ENCODE measurements at regions not wholly inside any gene's neighbourhood (a gene's known extent, or its start where the extent isn't known, plus 50 kb on each side); places are given as distances from the start of the nearest gene placed in this dataset.

DNA sequence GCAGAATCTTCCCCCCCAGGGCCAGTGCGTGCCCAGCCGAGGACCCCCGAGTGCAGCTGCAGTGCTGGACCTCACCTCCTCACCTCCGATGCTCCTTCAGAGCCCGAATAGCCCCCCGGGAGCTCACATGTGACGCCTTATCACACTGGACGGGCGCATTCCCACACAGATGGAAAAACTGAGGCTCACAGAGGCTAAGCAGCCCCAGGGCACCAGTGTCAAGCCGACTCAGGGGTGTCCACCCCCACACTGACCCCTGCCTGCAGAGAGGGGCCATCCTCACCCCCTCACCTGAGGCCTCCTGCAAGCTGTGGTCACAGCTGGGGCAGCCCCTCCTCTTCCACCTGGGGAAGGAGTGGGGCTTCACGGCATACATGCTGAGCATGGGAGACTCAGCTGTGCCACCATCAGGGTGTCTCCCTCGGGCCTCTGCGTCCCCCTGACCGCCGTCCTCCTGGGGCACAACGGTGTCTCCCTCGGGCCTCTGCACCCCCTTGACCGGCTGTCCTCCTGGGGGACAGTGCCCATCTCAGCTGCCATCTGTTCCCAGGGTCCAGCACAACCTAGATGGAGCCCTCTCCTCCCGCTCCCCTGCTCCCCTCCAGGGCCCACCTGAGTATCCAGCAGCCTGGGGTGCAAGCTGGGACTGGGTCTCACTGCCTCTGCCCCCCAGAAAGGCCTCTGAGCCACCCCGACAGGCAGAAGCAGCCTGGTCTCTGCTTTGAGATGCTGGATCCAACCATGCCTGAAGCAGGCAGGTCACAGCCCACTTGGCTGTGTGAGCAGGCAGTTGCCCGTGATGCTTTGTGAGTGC lies 85.3 kb upstream of the NKX1-1 start:
- Histone ChIP-seq H3K4me1 (ENCODE audit: low read length) (no peaks in the 10 kb centered on the region), H3K27me3 (ENCODE audit: low read length) (no peaks in the 10 kb centered on the region), H2AFZ (ENCODE audit: low read length) (no peak overlapping the region), H3K9me3 (ENCODE audit: low read length) (no peaks in the 10 kb centered on the region), H3K36me3 (ENCODE audit: insufficient read depth, low read length) (no peaks in the 10 kb centered on the region), H3K9me2 (replicated peaks; ENCODE audit: insufficient read depth, low read length) (no peaks in the 10 kb centered on the region), H3K79me2 (ENCODE audit: low read length) (no peaks in the 10 kb centered on the region), H3K27ac (ENCODE audit: low read length) (no peak overlapping the region), H3K4me2 (ENCODE audit: low read depth, low read length, poor library complexity, severe bottlenecking) (no peak overlapping the region), H3K4me3 (ENCODE audit: low read length) (no peak overlapping the region), H4K20me1 (ENCODE audit: insufficient read depth, low read depth, low read length) (no peaks in the 10 kb centered on the region), H3K9ac (ENCODE audit: low read length) (no peak overlapping the region)
- no peak for DNase-seq

DNA sequence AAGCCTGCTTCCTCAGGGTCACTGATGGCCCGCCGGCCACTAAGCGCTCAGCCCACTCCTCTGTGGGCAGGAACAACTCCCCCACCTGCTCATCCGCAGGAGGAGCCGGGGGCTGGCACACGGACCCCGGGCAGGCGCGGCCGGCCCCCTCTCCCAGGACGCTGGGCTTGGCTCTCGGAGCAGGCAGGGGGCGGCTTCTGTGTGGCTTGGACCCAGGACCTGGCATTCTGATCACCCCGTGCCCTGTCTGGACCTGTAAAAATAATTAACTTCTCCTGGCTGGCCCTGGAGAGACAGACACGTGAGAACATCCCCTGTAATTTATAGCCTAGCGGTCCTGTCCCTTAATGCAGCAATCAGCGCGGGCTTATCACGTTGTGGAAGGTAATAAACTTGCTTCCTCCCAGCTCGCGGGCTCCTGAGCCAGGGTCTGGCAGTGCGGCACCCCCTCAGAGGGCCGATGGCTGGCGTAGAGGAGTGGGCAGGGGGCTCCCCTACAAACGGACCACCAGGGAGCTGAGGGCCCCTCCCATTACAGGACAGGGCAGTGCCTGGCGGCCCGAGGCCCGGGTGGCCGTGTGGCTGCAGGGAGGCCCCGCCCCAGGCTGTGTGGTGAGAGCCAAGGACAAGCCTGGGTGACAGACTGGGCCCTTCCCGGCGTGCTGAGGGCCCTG lies 84.5 kb upstream of the NKX1-1 start:
- Histone ChIP-seq H3K9me3 (ENCODE audit: low read length) (no peaks in the 10 kb centered on the region), H3K27me3 (ENCODE audit: low read length) (no peaks in the 10 kb centered on the region), H3K27ac (ENCODE audit: low read length) (no peak overlapping the region), H2AFZ (ENCODE audit: low read length) (no peak overlapping the region), H3K9me2 (replicated peaks; ENCODE audit: insufficient read depth, low read length) (no peaks in the 10 kb centered on the region), H4K20me1 (ENCODE audit: insufficient read depth, low read depth, low read length) (no peaks in the 10 kb centered on the region), H3K4me2 (ENCODE audit: low read depth, low read length, poor library complexity, severe bottlenecking) (no peak overlapping the region), H3K36me3 (ENCODE audit: insufficient read depth, low read length) (no peaks in the 10 kb centered on the region), H3K79me2 (ENCODE audit: low read length) (no peaks in the 10 kb centered on the region), H3K9ac (ENCODE audit: low read length) (no peak overlapping the region), H3K4me1 (ENCODE audit: low read length) (no peaks in the 10 kb centered on the region), H3K4me3 (ENCODE audit: low read length) (no peak overlapping the region)
- DNase-seq, result no peak

DNA sequence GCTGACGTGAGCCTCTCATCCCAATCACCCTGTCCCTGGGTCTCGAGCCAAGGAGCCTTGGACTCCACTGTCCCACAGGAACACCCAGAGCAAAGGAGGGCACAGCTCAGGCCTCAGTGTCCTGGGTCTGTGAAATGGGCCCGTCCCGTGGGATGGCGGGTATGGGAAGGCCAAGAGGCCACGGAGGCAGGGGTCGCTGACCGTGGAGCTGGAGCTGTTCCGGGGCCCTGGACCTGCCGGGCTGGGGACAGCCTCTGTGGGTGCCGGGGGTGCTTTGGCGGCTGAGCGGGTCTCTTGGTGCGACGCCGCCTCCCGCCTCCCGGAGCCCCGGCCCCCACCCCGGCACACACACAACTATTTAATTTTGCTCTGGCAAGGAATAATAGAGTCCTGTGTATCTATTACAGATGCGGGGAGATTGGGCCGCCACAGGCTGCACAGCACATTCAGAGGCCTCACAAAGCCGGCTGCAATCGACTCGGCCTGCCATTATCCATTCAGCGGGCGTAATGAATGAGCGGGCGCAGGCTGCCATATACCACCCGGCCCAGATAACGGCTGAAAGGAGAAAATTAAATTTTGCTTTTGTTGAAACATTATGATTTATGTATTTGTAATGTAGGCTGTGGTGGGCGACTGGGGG lies 83.9 kb upstream of the NKX1-1 start:
- Histone ChIP-seq H4K20me1 (ENCODE audit: insufficient read depth, low read depth, low read length) (no peaks in the 10 kb centered on the region), H3K9me3 (ENCODE audit: low read length) (no peaks in the 10 kb centered on the region), H3K27me3 (ENCODE audit: low read length) (no peaks in the 10 kb centered on the region), H3K4me2 (ENCODE audit: low read depth, low read length, poor library complexity, severe bottlenecking) (no peak overlapping the region), H2AFZ (ENCODE audit: low read length) (no peak overlapping the region), H3K79me2 (ENCODE audit: low read length) (no peaks in the 10 kb centered on the region), H3K9me2 (replicated peaks; ENCODE audit: insufficient read depth, low read length) (no peaks in the 10 kb centered on the region), H3K36me3 (ENCODE audit: insufficient read depth, low read length) (no peaks in the 10 kb centered on the region), H3K4me1 (ENCODE audit: low read length) (no peaks in the 10 kb centered on the region), H3K9ac (ENCODE audit: low read length) (no peak overlapping the region), H3K4me3 (ENCODE audit: low read length) (no peak overlapping the region), H3K27ac (ENCODE audit: low read length) (no peak overlapping the region)
- DNase-seq, result no peak

DNA sequence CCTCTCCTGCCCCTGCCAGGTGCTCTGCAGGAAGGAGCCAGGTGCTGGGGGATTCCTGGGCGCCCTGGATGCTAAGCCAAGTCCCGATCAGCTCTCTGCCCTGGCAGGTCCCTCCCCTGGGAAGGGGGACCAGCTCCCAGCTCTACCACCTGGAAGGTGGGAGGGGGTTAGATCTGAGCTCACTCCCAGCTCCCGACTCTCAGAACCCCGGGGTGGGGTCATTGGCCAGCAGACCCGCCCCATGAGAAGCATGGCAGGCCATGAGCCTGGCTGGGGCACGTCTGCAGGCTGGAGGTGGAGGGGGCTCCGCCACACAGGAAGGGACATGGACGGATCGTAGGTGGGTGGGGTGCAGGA lies 83.4 kb upstream of the NKX1-1 start:
- Histone ChIP-seq H3K4me2 (ENCODE audit: low read depth, low read length, poor library complexity, severe bottlenecking) (no peak overlapping the region), H3K27me3 (ENCODE audit: low read length) (no peaks in the 10 kb centered on the region), H3K79me2 (ENCODE audit: low read length) (no peaks in the 10 kb centered on the region), H3K9ac (ENCODE audit: low read length) (no peak overlapping the region), H3K4me3 (ENCODE audit: low read length) (no peak overlapping the region), H2AFZ (ENCODE audit: low read length) (no peak overlapping the region), H3K9me3 (ENCODE audit: low read length) (no peaks in the 10 kb centered on the region), H3K36me3 (ENCODE audit: insufficient read depth, low read length) (no peaks in the 10 kb centered on the region), H3K9me2 (replicated peaks; ENCODE audit: insufficient read depth, low read length) (no peaks in the 10 kb centered on the region), H3K4me1 (ENCODE audit: low read length) (no peaks in the 10 kb centered on the region), H3K27ac (ENCODE audit: low read length) (no peak overlapping the region), H4K20me1 (ENCODE audit: insufficient read depth, low read depth, low read length) (no peaks in the 10 kb centered on the region)
- no peak for DNase-seq

DNA sequence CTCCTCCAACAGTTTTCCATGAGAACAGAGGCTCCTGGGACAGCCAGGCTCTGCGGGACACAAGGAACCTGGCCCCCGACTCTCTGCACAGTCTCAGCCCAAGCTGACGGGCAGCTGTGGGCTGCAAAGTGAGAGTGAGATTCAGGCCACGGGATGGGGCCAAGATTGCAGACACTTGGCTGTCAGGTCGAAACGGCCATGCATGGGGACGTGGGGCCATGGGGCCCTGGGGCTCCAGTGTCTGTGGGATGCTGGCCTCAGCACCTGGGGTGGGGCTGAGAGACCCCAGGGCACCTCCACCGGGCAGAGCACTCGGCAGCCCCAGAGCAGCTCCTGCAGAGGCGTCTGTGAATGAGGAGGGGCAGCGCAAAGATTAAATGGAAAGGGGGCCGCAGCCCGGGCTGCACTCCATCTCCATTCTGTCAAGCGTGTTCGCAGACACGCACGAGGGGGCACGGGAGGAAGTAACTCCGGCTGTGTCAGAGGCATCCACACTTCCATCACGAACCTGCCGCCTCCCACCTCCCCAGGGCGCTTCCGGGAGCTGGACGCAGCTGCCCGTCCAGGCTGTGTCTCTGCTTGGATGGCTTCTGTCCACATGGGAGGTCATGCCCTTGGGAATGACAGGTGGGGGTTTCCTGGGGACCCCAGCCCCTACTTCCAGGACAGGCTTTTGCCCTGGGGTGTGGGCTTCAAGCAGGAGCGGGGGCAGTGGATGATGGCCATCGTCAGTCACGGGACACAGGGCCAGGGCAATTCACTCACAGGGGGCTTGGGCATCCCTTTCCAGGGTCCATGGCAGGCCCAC lies 82.8 kb upstream of the NKX1-1 start:
- H3K27me3 ChIP-seq (ENCODE audit: low read length), result no peaks in the 10 kb centered on the region
- no peak overlapping the region for H3K4me2 ChIP-seq (ENCODE audit: low read depth, low read length, poor library complexity, severe bottlenecking)
- H3K4me3 ChIP-seq (ENCODE audit: low read length), result no peak overlapping the region
- DNase-seq, result no peak
- no peak overlapping the region for H3K27ac ChIP-seq (ENCODE audit: low read length)
- H4K20me1 ChIP-seq (ENCODE audit: insufficient read depth, low read depth, low read length), result no peaks in the 10 kb centered on the region
- no peaks in the 10 kb centered on the region for H3K9me3 ChIP-seq (ENCODE audit: low read length)
- H3K79me2 ChIP-seq (ENCODE audit: low read length), result no peaks in the 10 kb centered on the region
- no peak overlapping the region for H3K9ac ChIP-seq (ENCODE audit: low read length)
- H3K36me3 ChIP-seq (ENCODE audit: insufficient read depth, low read length), result no peaks in the 10 kb centered on the region
- no peak overlapping the region for H2AFZ ChIP-seq (ENCODE audit: low read length)
- H3K4me1 ChIP-seq (ENCODE audit: low read length), result no peaks in the 10 kb centered on the region
- H3K9me2 ChIP-seq (replicated peaks; ENCODE audit: insufficient read depth, low read length), result no peaks in the 10 kb centered on the region

DNA sequence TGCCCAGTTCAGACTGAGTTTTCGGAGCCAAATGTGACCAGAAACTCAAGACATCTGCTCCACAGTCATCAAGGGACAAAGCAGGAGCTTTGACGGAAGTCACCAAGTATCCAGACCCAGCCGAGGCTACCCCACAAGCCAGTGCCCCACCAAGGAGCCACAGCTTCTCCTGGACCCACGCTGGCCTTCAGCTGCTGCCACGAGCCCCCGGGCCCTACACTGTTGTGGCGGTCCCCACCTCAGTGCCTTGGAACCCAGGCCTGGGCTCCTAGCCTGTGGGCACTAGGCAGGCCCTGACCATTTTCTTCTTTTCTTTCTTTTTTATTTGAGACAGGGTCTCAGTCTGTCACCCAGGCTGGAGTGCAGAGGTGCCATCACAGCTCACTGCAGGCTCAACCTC lies 82.1 kb upstream of the NKX1-1 start:
- H3K9me3 ChIP-seq (ENCODE audit: low read length), result no peaks in the 10 kb centered on the region
- H3K4me2 ChIP-seq (ENCODE audit: low read depth, low read length, poor library complexity, severe bottlenecking), result no peak overlapping the region
- H3K9me2 ChIP-seq (replicated peaks; ENCODE audit: insufficient read depth, low read length), result no peaks in the 10 kb centered on the region
- no peak overlapping the region for H2AFZ ChIP-seq (ENCODE audit: low read length)
- no peak overlapping the region for H3K4me3 ChIP-seq (ENCODE audit: low read length)
- DNase-seq, result no peak
- no peaks in the 10 kb centered on the region for H4K20me1 ChIP-seq (ENCODE audit: insufficient read depth, low read depth, low read length)
- H3K27me3 ChIP-seq (ENCODE audit: low read length), result no peaks in the 10 kb centered on the region
- H3K9ac ChIP-seq (ENCODE audit: low read length), result no peak overlapping the region
- no peaks in the 10 kb centered on the region for H3K4me1 ChIP-seq (ENCODE audit: low read length)
- H3K36me3 ChIP-seq (ENCODE audit: insufficient read depth, low read length), result no peaks in the 10 kb centered on the region
- no peak overlapping the region for H3K27ac ChIP-seq (ENCODE audit: low read length)
- H3K79me2 ChIP-seq (ENCODE audit: low read length), result no peaks in the 10 kb centered on the region

DNA sequence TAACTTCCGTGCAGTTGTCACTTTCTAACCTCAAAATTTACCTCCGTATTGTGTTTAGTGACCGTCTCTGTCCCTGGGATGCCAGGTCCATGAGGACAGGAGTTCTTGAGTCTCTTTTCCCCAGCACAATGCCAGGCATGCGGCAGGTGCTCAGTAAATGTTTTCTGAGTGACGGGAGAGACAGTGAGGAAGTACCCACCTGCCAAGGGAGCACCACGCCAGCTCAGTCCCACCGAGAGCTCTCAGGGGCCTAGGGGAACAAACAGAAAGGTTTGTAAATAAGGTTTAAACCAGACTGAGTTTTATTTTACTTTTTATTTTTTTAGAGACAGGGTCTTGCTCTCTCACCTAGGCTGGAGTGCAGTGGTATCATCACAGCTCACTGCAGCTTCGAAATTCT lies 81.5 kb upstream of the NKX1-1 start:
- DNase-seq, result no peak
- Histone ChIP-seq H3K27me3 (ENCODE audit: low read length) (no peaks in the 10 kb centered on the region), H3K9ac (ENCODE audit: low read length) (no peak overlapping the region), H3K4me1 (ENCODE audit: low read length) (no peaks in the 10 kb centered on the region), H2AFZ (ENCODE audit: low read length) (no peak overlapping the region), H3K79me2 (ENCODE audit: low read length) (no peaks in the 10 kb centered on the region), H3K36me3 (ENCODE audit: insufficient read depth, low read length) (no peaks in the 10 kb centered on the region), H3K27ac (ENCODE audit: low read length) (no peak overlapping the region), H3K4me3 (ENCODE audit: low read length) (no peak overlapping the region), H3K9me2 (replicated peaks; ENCODE audit: insufficient read depth, low read length) (no peaks in the 10 kb centered on the region), H3K9me3 (ENCODE audit: low read length) (no peaks in the 10 kb centered on the region), H4K20me1 (ENCODE audit: insufficient read depth, low read depth, low read length) (no peaks in the 10 kb centered on the region), H3K4me2 (ENCODE audit: low read depth, low read length, poor library complexity, severe bottlenecking) (no peak overlapping the region)

DNA sequence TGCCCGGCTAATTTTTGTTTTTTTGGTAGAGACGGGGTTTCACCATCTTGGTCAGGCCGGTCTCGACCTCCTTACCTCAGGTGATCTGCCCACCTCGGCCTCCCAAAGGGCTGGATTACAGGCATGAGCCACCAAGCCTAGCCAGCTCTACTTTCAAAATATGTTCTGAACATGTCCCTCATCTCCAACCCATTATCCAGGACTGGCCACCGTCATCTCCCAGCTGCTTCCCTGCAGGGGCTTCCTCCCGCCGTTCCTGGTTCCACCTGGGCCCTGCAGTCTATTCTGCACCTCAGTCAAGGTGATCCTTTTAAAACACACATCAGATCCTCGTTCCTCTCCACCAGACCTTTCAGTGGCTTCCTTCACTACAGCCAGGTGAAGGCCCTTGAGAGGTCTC lies 80.9 kb upstream of the NKX1-1 start:
- no peaks in the 10 kb centered on the region for H4K20me1 ChIP-seq (ENCODE audit: insufficient read depth, low read depth, low read length)
- H3K9me3 ChIP-seq (ENCODE audit: low read length), result no peaks in the 10 kb centered on the region
- no peak for DNase-seq
- H3K27ac ChIP-seq (ENCODE audit: low read length), result no peak overlapping the region
- H3K4me1 ChIP-seq (ENCODE audit: low read length), result no peaks in the 10 kb centered on the region
- H3K27me3 ChIP-seq (ENCODE audit: low read length), result no peaks in the 10 kb centered on the region
- no peaks in the 10 kb centered on the region for H3K79me2 ChIP-seq (ENCODE audit: low read length)
- no peak overlapping the region for H3K9ac ChIP-seq (ENCODE audit: low read length)
- no peaks in the 10 kb centered on the region for H3K36me3 ChIP-seq (ENCODE audit: insufficient read depth, low read length)
- no peak overlapping the region for H3K4me2 ChIP-seq (ENCODE audit: low read depth, low read length, poor library complexity, severe bottlenecking)
- H3K4me3 ChIP-seq (ENCODE audit: low read length), result no peak overlapping the region
- H2AFZ ChIP-seq (ENCODE audit: low read length), result no peak overlapping the region
- no peaks in the 10 kb centered on the region for H3K9me2 ChIP-seq (replicated peaks; ENCODE audit: insufficient read depth, low read length)

Measured in Karpas-422 (cell line).